ENCODE measurements at regions not wholly inside any gene's neighbourhood (a gene's known extent, or its start where the extent isn't known, plus 50 kb on each side); places are given as distances from the start of the nearest gene placed in this dataset.

- no peaks in the 10 kb centered on the region for H3K36me3 ChIP-seq (ENCODE audit: control insufficient read depth, low read length)
- no peak overlapping the region for H3K27ac ChIP-seq (ENCODE audit: low read depth, low read length)
- H3K27me3 ChIP-seq (ENCODE audit: control insufficient read depth, low read length) = no peaks in the 10 kb centered on the region
- H3K4me2 ChIP-seq (ENCODE audit: low read length) = no peak overlapping the region
- H3K9me2 ChIP-seq (replicated peaks; ENCODE audit: control insufficient read depth, low read length) = no peaks in the 10 kb centered on the region
- H4K20me1 ChIP-seq (ENCODE audit: control insufficient read depth, insufficient read depth, low read depth, low read length) = no peaks in the 10 kb centered on the region
- TF ChIP-seq EZH2phosphoT487 (IDR thresholded peaks at IDR 0.05; ENCODE audit: borderline replicate concordance, low read length) = no peak
- no peak for TF ChIP-seq CTCF (IDR thresholded peaks at IDR 0.05; ENCODE audit: low read depth, low read length, poor library complexity, severe bottlenecking)
- H3F3A ChIP-seq (ENCODE audit: control insufficient read depth, insufficient read depth) = no peaks in the 10 kb centered on the region
- H3K4me1 ChIP-seq (ENCODE audit: control insufficient read depth, low read length) = no peaks in the 10 kb centered on the region
- no peaks in the 10 kb centered on the region for H3K9me3 ChIP-seq (ENCODE audit: control insufficient read depth, insufficient read depth, low read length)
- no peak overlapping the region for H3K4me3 ChIP-seq (ENCODE audit: low read length)
- no peaks in the 10 kb centered on the region for H3K79me2 ChIP-seq (ENCODE audit: control insufficient read depth, low read length)
Observed at GRCh38 chr7:115306586-115306985, 384.7 kb downstream of the MDFIC start.

- H3K4me2 ChIP-seq (ENCODE audit: low read length) = no peak overlapping the region
- H3K4me3 ChIP-seq (ENCODE audit: low read length) = no peak overlapping the region
- no peaks in the 10 kb centered on the region for H3K79me2 ChIP-seq (ENCODE audit: control insufficient read depth, low read length)
- no peaks in the 10 kb centered on the region for H3K9me3 ChIP-seq (ENCODE audit: control insufficient read depth, insufficient read depth, low read length)
- no peak overlapping the region for H3K27ac ChIP-seq (ENCODE audit: low read depth, low read length)
- H3F3A ChIP-seq (ENCODE audit: control insufficient read depth, insufficient read depth) = no peaks in the 10 kb centered on the region
- TF ChIP-seq EZH2phosphoT487 (IDR thresholded peaks at IDR 0.05; ENCODE audit: borderline replicate concordance, low read length) = no peak
- TF ChIP-seq CTCF (IDR thresholded peaks at IDR 0.05; ENCODE audit: low read depth, low read length, poor library complexity, severe bottlenecking) = no peak
- H3K36me3 ChIP-seq (ENCODE audit: control insufficient read depth, low read length) = no peaks in the 10 kb centered on the region
- no peaks in the 10 kb centered on the region for H3K9me2 ChIP-seq (replicated peaks; ENCODE audit: control insufficient read depth, low read length)
- 0 out of 2 replicates have a peak, but pooled peaks cover 3% of the 10 kb centered on the region for H3K27me3 ChIP-seq (ENCODE audit: control insufficient read depth, low read length)
- H3K4me1 ChIP-seq (ENCODE audit: control insufficient read depth, low read length) = no peaks in the 10 kb centered on the region
- no peaks in the 10 kb centered on the region for H4K20me1 ChIP-seq (ENCODE audit: control insufficient read depth, insufficient read depth, low read depth, low read length)
Observed at GRCh38 chr7:115300231-115300870, 378.5 kb downstream of the MDFIC start.

- no peak overlapping the region for H3K4me2 ChIP-seq (ENCODE audit: low read length)
- H3K27ac ChIP-seq (ENCODE audit: low read depth, low read length) = no peak overlapping the region
- H3K36me3 ChIP-seq (ENCODE audit: control insufficient read depth, low read length) = no peaks in the 10 kb centered on the region
- H3F3A ChIP-seq (ENCODE audit: control insufficient read depth, insufficient read depth) = no peaks in the 10 kb centered on the region
- H3K4me1 ChIP-seq (ENCODE audit: control insufficient read depth, low read length) = no peaks in the 10 kb centered on the region
- no peak overlapping the region for H3K4me3 ChIP-seq (ENCODE audit: low read length)
- H4K20me1 ChIP-seq (ENCODE audit: control insufficient read depth, insufficient read depth, low read depth, low read length) = no peaks in the 10 kb centered on the region
- no peaks in the 10 kb centered on the region for H3K79me2 ChIP-seq (ENCODE audit: control insufficient read depth, low read length)
- 0 out of 2 replicates have a peak, but pooled peaks cover 3% of the 10 kb centered on the region for H3K27me3 ChIP-seq (ENCODE audit: control insufficient read depth, low read length)
- TF ChIP-seq CTCF (IDR thresholded peaks at IDR 0.05; ENCODE audit: low read depth, low read length, poor library complexity, severe bottlenecking) (no peak), EZH2phosphoT487 (IDR thresholded peaks at IDR 0.05; ENCODE audit: borderline replicate concordance, low read length) (no peak)
- no peaks in the 10 kb centered on the region for H3K9me3 ChIP-seq (ENCODE audit: control insufficient read depth, insufficient read depth, low read length)
- no peaks in the 10 kb centered on the region for H3K9me2 ChIP-seq (replicated peaks; ENCODE audit: control insufficient read depth, low read length)
Observed at GRCh38 chr7:115299397-115300037, 377.6 kb downstream of the MDFIC start.
